ENCODE measurements at regions not wholly inside any gene's neighbourhood (a gene's known extent, or its start where the extent isn't known, plus 50 kb on each side); places are given as distances from the start of the nearest gene placed in this dataset.

GRCh38 chr2:208573569-208573968, 167.0 kb downstream of the PTH2R start:
- TF ChIP-seq CTCF (IDR thresholded peaks at IDR 0.05; ENCODE audit: poor library complexity), result no peak
- TF ChIP-seq EZH2 (IDR thresholded peaks at IDR 0.05; ENCODE audit: borderline replicate concordance), result no peak
- no peak for TF ChIP-seq EZH2phosphoT487 (IDR thresholded peaks at IDR 0.05; ENCODE audit: low read depth, severe bottlenecking, unreplicated experiment)
